Activated naive CD4-positive, alpha-beta T cell treated with anti-CD3 and anti-CD28 coated beads, Interleukin-2, amount 10 ng/mL, durations not matched to agents 7 days and 5 days (primary cell): ENCODE measurements at regions not wholly inside any gene's neighbourhood (a gene's known extent, or its start where the extent isn't known, plus 50 kb on each side); places are given as distances from the start of the nearest gene placed in this dataset.
"Not testable (repeated sequence)": the region's sequence is repeated elsewhere in the genome, so short reads cannot be mapped to it uniquely, and the experiment has no call there.

Source experiments
- CTCF ChIA-PET: fragments of 350-600 bp; sonication (Branson Sonifier 250); formaldehyde crosslinking; loops from one replicate; lab custom pipeline; 2021; ENCODE audit warnings: antibody characterized with exemption; lab: Charles Lee
- DNase-seq: peaks from one replicate; pipeline ENCODE4 v3.0.0-alpha.2; 2020
- H3K27ac Mint-ChIP-seq: one replicate; pipeline ENCODE4 v1.8.0; 2021; ENCODE audit warnings: mild to moderate bottlenecking, moderate library complexity, mixed read lengths
- H3K27me3 Mint-ChIP-seq: one replicate; pipeline ENCODE4 v1.8.0; 2021; ENCODE audit warnings: mild to moderate bottlenecking, mixed read lengths
- H3K36me3 Mint-ChIP-seq: one replicate; pipeline ENCODE4 v1.8.0; 2021; ENCODE audit warnings: mixed read lengths
- H3K4me1 Mint-ChIP-seq: one replicate; pipeline ENCODE4 v1.8.0; 2021; ENCODE audit warnings: mixed read lengths
- H3K4me3 Mint-ChIP-seq: one replicate; pipeline ENCODE4 v1.8.0; 2021; ENCODE audit warnings: mild to moderate bottlenecking, moderate library complexity, mixed read lengths
- H3K9me3 Mint-ChIP-seq: one replicate; pipeline ENCODE4 v1.8.0; 2021; ENCODE audit warnings: mixed read lengths

GRCh38 chr4:138341739-138342415 is 99.7 kb upstream of the SLC7A11 start:
- no peak for DNase-seq
- H3K9me3 Mint-ChIP-seq = no peaks in the 10 kb centered on the region
- CTCF ChIA-PET = no interaction called here
- peaks cover 8% of the 10 kb centered on the region for H3K4me1 Mint-ChIP-seq
- H3K27ac Mint-ChIP-seq = no peak overlapping the region
- no peaks in the 10 kb centered on the region for H3K36me3 Mint-ChIP-seq
- H3K27me3 Mint-ChIP-seq = no peaks in the 10 kb centered on the region
- no peak overlapping the region for H3K4me3 Mint-ChIP-seq

GRCh38 chr4:138338840-138339239 is 96.7 kb upstream of the SLC7A11 start:
- no peaks in the 10 kb centered on the region for H3K27me3 Mint-ChIP-seq
- no peak overlapping the region for H3K4me3 Mint-ChIP-seq
- no peak for DNase-seq
- peaks cover 8% of the 10 kb centered on the region for H3K4me1 Mint-ChIP-seq
- no peaks in the 10 kb centered on the region for H3K36me3 Mint-ChIP-seq
- CTCF ChIA-PET = no interaction called here
- H3K27ac Mint-ChIP-seq = no peak overlapping the region
- no peaks in the 10 kb centered on the region for H3K9me3 Mint-ChIP-seq

- DNase-seq, H3K27me3 Mint-ChIP-seq, H3K4me1 Mint-ChIP-seq, H3K36me3 Mint-ChIP-seq, H3K27ac Mint-ChIP-seq, H3K9me3 Mint-ChIP-seq, CTCF ChIA-PET, H3K4me3 Mint-ChIP-seq: not testable (repeated sequence)
These were observed 96.1 kb upstream of the SLC7A11 start for GRCh38 chr4:138338222-138338621.

- no peak for DNase-seq
- Mint-ChIP-seq H3K36me3 (no peaks in the 10 kb centered on the region), H3K9me3 (peaks cover 2% of the 10 kb centered on the region), H3K27me3 (no peaks in the 10 kb centered on the region), H3K27ac (no peak overlapping the region), H3K4me3 (no peak overlapping the region), H3K4me1 (no peaks in the 10 kb centered on the region)
- CTCF ChIA-PET = no interaction called here
These were observed 92.3 kb upstream of the SLC7A11 start for GRCh38 chr4:138334346-138335016.

- H3K36me3 Mint-ChIP-seq, H3K27ac Mint-ChIP-seq, CTCF ChIA-PET, DNase-seq, H3K27me3 Mint-ChIP-seq, H3K9me3 Mint-ChIP-seq, H3K4me3 Mint-ChIP-seq, H3K4me1 Mint-ChIP-seq: not testable (repeated sequence)
These were observed 90.3 kb upstream of the SLC7A11 start for GRCh38 chr4:138332415-138332814.

GRCh38 chr4:138330531-138330930 is 88.4 kb upstream of the SLC7A11 start:
- peaks cover 4% of the 10 kb centered on the region for H3K27me3 Mint-ChIP-seq
- no peak for DNase-seq
- H3K36me3 Mint-ChIP-seq = no peaks in the 10 kb centered on the region
- CTCF ChIA-PET = no interaction called here
- no peak overlapping the region for H3K27ac Mint-ChIP-seq
- peaks cover 2% of the 10 kb centered on the region for H3K9me3 Mint-ChIP-seq
- no peak overlapping the region for H3K4me3 Mint-ChIP-seq
- peaks cover 6% of the 10 kb centered on the region for H3K4me1 Mint-ChIP-seq

GRCh38 chr4:138329506-138330070 is 87.4 kb upstream of the SLC7A11 start:
- CTCF ChIA-PET = no interaction called here
- H3K4me1 Mint-ChIP-seq = peaks cover 6% of the 10 kb centered on the region
- peaks cover 4% of the 10 kb centered on the region for H3K27me3 Mint-ChIP-seq
- H3K36me3 Mint-ChIP-seq = no peaks in the 10 kb centered on the region
- no peak overlapping the region for H3K4me3 Mint-ChIP-seq
- no peak for DNase-seq
- no peak overlapping the region for H3K27ac Mint-ChIP-seq
- peaks cover 2% of the 10 kb centered on the region for H3K9me3 Mint-ChIP-seq

- Mint-ChIP-seq H3K36me3 (no peaks in the 10 kb centered on the region), H3K4me1 (peaks cover 6% of the 10 kb centered on the region), H3K27ac (no peak overlapping the region), H3K4me3 (no peak overlapping the region), H3K27me3 (peaks cover 4% of the 10 kb centered on the region), H3K9me3 (peaks cover 2% of the 10 kb centered on the region)
- no peak for DNase-seq
- CTCF ChIA-PET = no interaction called here
These were observed 85.2 kb upstream of the SLC7A11 start for GRCh38 chr4:138327338-138327737.

- no peak for DNase-seq
- Mint-ChIP-seq H3K27ac (no peak overlapping the region), H3K9me3 (no peaks in the 10 kb centered on the region), H3K4me3 (no peak overlapping the region), H3K36me3 (no peaks in the 10 kb centered on the region), H3K4me1 (no peaks in the 10 kb centered on the region), H3K27me3 (no peaks in the 10 kb centered on the region)
- CTCF ChIA-PET = no interaction called here
These were observed 78.7 kb upstream of the SLC7A11 start for GRCh38 chr4:138320831-138321230.

- H3K4me3 Mint-ChIP-seq = no peak overlapping the region
- CTCF ChIA-PET = interaction anchor here (1.1 kb wide), 1 partner anchor 23 kb away, joined by 5 read pairs; no protein-coding TSS in a partner anchor
- H3K27me3 Mint-ChIP-seq = no peaks in the 10 kb centered on the region
- DNase-seq = no peak
- no peak overlapping the region for H3K27ac Mint-ChIP-seq
- no peaks in the 10 kb centered on the region for H3K9me3 Mint-ChIP-seq
- H3K4me1 Mint-ChIP-seq = no peaks in the 10 kb centered on the region
- no peaks in the 10 kb centered on the region for H3K36me3 Mint-ChIP-seq
These were observed 77.9 kb upstream of the SLC7A11 start for GRCh38 chr4:138320030-138320429.

GRCh38 chr4:138317175-138317748 is 75.1 kb upstream of the SLC7A11 start:
- CTCF ChIA-PET = no interaction called here
- DNase-seq = no peak
- H3K9me3 Mint-ChIP-seq = no peaks in the 10 kb centered on the region
- no peak overlapping the region for H3K4me3 Mint-ChIP-seq
- no peaks in the 10 kb centered on the region for H3K36me3 Mint-ChIP-seq
- no peaks in the 10 kb centered on the region for H3K27me3 Mint-ChIP-seq
- no peak overlapping the region for H3K27ac Mint-ChIP-seq
- H3K4me1 Mint-ChIP-seq = no peaks in the 10 kb centered on the region

GRCh38 chr4:138312536-138312911 is 70.4 kb upstream of the SLC7A11 start:
- Mint-ChIP-seq H3K4me1 (no peaks in the 10 kb centered on the region), H3K27ac (no peak overlapping the region), H3K4me3 (no peak overlapping the region), H3K36me3 (no peaks in the 10 kb centered on the region), H3K9me3 (no peaks in the 10 kb centered on the region), H3K27me3 (no peaks in the 10 kb centered on the region)
- CTCF ChIA-PET = no interaction called here
- no peak for DNase-seq

GRCh38 chr4:138311771-138312535 is 69.8 kb upstream of the SLC7A11 start:
- no peak for DNase-seq
- H3K36me3 Mint-ChIP-seq = no peaks in the 10 kb centered on the region
- no peaks in the 10 kb centered on the region for H3K4me1 Mint-ChIP-seq
- H3K27me3 Mint-ChIP-seq = no peaks in the 10 kb centered on the region
- H3K9me3 Mint-ChIP-seq = no peaks in the 10 kb centered on the region
- H3K27ac Mint-ChIP-seq = no peak overlapping the region
- no peak overlapping the region for H3K4me3 Mint-ChIP-seq
- CTCF ChIA-PET = no interaction called here

GRCh38 chr4:138310991-138311390 is 68.8 kb upstream of the SLC7A11 start:
- Mint-ChIP-seq H3K36me3 (no peaks in the 10 kb centered on the region), H3K27ac (no peak overlapping the region), H3K4me3 (no peak overlapping the region), H3K4me1 (no peaks in the 10 kb centered on the region), H3K9me3 (no peaks in the 10 kb centered on the region), H3K27me3 (no peaks in the 10 kb centered on the region)
- DNase-seq = no peak
- CTCF ChIA-PET = no interaction called here
